A549 (cell line): ENCODE measurements at regions not wholly inside any gene's neighbourhood (a gene's known extent, or its start where the extent isn't known, plus 50 kb on each side); places are given as distances from the start of the nearest gene placed in this dataset.

ENCODE experiments used
- HDAC2 ChIP-seq: fragments of 200-600 bp; sonication (generic); IDR thresholded peaks from 2 replicates; pipeline ENCODE4 v1.6.1; 2016
- TF ChIP-seq, protein P1 (sequence below): fragments of >200 bp; sonication (Bioruptor Twin); formaldehyde crosslinking; IDR thresholded peaks from 3 replicates; pipeline ENCODE4 v1.5.1; 2016

DNA sequence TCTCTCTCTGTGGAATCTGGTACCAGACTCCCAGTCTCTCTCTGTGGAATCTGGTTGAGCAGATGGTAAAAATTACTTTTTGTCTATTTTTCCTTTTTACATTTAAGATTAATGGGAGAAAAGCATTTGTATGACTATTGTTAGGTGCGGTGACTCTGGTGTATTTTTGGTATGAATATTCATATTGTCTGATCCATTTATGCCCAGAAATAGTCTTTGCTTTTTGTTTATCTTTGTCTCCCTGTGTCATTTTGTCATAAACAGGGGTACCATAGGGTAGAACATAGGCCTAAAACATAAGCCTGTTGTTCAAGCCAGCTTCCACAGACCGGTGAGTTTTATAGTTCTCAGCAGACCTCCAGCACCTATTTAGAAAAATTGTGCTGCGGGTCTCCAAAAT lies 78.7 kb downstream of the ETS2 start:
- no peak for TF ChIP-seq HDAC2
- TF ChIP-seq, protein P1, sequence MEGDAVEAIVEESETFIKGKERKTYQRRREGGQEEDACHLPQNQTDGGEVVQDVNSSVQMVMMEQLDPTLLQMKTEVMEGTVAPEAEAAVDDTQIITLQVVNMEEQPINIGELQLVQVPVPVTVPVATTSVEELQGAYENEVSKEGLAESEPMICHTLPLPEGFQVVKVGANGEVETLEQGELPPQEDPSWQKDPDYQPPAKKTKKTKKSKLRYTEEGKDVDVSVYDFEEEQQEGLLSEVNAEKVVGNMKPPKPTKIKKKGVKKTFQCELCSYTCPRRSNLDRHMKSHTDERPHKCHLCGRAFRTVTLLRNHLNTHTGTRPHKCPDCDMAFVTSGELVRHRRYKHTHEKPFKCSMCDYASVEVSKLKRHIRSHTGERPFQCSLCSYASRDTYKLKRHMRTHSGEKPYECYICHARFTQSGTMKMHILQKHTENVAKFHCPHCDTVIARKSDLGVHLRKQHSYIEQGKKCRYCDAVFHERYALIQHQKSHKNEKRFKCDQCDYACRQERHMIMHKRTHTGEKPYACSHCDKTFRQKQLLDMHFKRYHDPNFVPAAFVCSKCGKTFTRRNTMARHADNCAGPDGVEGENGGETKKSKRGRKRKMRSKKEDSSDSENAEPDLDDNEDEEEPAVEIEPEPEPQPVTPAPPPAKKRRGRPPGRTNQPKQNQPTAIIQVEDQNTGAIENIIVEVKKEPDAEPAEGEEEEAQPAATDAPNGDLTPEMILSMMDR: no peak
